Breast epithelium (tissue), 4 donors: ENCODE measurements at regions not wholly inside any gene's neighbourhood (a gene's known extent, or its start where the extent isn't known, plus 50 kb on each side); places are given as distances from the start of the nearest gene placed in this dataset.

ENCODE experiments used
- DNase-seq, 2 donors: peaks; one replicate each; pipeline ENCODE4 v3.0.0-alpha.2; 2019; ENCODE audit warnings: low spot score in 2 of 2
- H3K27ac ChIP-seq, 2 donors: fragments of 200-600 bp; sonication (generic) in 1 of 2; one replicate each; pipeline ENCODE4 v1.5.1; 2016 to 2019; ENCODE audit warnings: mild to moderate bottlenecking in 1 of 2
- H3K27me3 ChIP-seq, 2 donors: fragments of 200-600 bp; sonication (generic) in 1 of 2; one replicate each; pipeline versions ENCODE4 v1.5.1 to v1.6.0; 2017 to 2019; ENCODE audit warnings: control low read depth in 1 of 2, mild to moderate bottlenecking in 1 of 2
- H3K36me3 ChIP-seq: fragments of 200-600 bp; one replicate; pipeline ENCODE4 v1.5.1; 2019
- H3K4me1 ChIP-seq, 2 donors: fragments of 200-600 bp; sonication (generic); one replicate each; pipeline ENCODE4 v1.5.1; 2016 to 2019; ENCODE audit warnings: control low read depth in 1 of 2
- H3K4me3 ChIP-seq, 3 donors: fragments of 200-600 bp; sonication (generic); 1 replicate in 2 of 3; 2 replicates in 1 of 3; pipeline ENCODE4 v1.5.1; 2016 to 2019; ENCODE audit warnings: mild to moderate bottlenecking in 3 of 3, moderate library complexity in 2 of 3
- H3K9me3 ChIP-seq, 2 donors: fragments of 200-600 bp; sonication (generic) in 1 of 2; one replicate each; pipeline ENCODE4 v1.5.1; 2016 to 2019; ENCODE audit warnings: control low read depth in 1 of 2
- CTCF ChIP-seq, 3 donors: fragments of 450-650 bp; IDR thresholded peaks; one replicate each; pipeline ENCODE4 v1.5.1; 2016 to 2017; ENCODE audit warnings: antibody characterized with exemption in 3 of 3, mild to moderate bottlenecking in 3 of 3, moderate library complexity in 3 of 3
- POLR2A ChIP-seq: fragments of 450-650 bp; IDR thresholded peaks from one replicate; pipeline ENCODE4 v1.6.1; 2016; ENCODE audit warnings: antibody characterized with exemption, mild to moderate bottlenecking, moderate library complexity
- POLR2AphosphoS5 ChIP-seq, 3 donors: sonication (generic); formaldehyde crosslinking; IDR thresholded peaks; one replicate each; pipeline ENCODE4 v1.6.1; 2017; ENCODE audit warnings: antibody characterized with exemption in 3 of 3
- intact Hi-C: fragments of 100-400 bp; cut with DNase I; formaldehyde crosslinking; loops from one replicate; pipeline ENCODE4 v1.15.1; 2023; ENCODE audit warnings: low total_unique reads

DNA sequence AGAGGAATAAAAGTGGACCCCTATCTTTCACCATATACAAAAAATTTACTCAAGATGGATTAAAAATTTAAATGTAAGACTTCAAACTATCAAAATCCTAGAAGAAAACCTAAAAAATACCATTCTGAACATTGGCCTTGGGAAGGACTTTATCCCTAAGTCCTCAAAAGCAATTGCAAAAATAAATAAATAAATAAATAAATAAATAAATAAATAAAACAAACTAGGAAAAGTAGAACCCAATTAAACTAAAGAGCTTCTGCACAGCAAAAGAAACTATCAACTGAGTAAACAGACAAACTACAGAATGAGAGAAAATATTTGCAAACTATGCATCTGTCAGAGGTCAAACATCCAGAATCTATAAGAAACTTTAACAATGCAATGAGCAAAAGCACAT is 874.9 kb upstream of the PCDH20 start:
- intact Hi-C loops = no loop called here

DNA sequence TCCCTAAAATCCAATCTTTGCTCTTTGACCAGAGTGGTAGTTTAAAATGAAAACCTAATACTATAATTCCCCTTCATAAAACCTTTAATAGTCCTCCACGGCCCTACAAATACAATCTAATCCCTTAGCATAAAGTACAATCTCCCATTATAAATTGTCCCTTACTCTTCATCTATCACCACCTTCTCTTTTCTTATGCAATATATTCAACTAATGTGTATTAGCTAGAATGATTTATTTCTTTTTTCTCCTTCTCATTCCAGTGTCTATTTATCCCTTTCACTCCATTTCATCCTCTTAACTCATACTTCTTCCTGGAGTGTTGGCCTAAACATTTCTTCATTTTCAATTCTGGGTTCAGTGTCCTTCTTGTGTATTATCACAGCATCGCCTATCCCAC is 872.1 kb upstream of the PCDH20 start:
- Histone ChIP-seq H3K4me3 (no peak overlapping the region), H3K9me3 (no peaks in the 10 kb centered on the region), H3K4me1 (no peaks in the 10 kb centered on the region), H3K27ac (no peak overlapping the region), H3K36me3 (no peaks in the 10 kb centered on the region), H3K27me3 (no peaks in the 10 kb centered on the region)
- no peak for TF ChIP-seq POLR2AphosphoS5 (IDR thresholded peaks at IDR 0.05)
- no peak for TF ChIP-seq POLR2A
- TF ChIP-seq CTCF (IDR thresholded peaks at IDR 0.05) = no peak
- intact Hi-C loops = no loop called here
- DNase-seq = no peak

More for the DNA sequence above, 874.9 kb upstream of the PCDH20 start:
- Histone ChIP-seq H3K4me3 (no peak overlapping the region), H3K36me3 (no peaks in the 10 kb centered on the region), H3K9me3 (no peaks in the 10 kb centered on the region), H3K27ac (no peak overlapping the region), H3K4me1 (no peaks in the 10 kb centered on the region), H3K27me3 (no peaks in the 10 kb centered on the region)
- no peak for DNase-seq
- no peak for TF ChIP-seq POLR2A
- no peak for TF ChIP-seq POLR2AphosphoS5 (IDR thresholded peaks at IDR 0.05)
- TF ChIP-seq CTCF (IDR thresholded peaks at IDR 0.05) = no peak

GRCh38 chr13:62280590-62280989 is 864.9 kb upstream of the PCDH20 start:
- no peaks in the 10 kb centered on the region for H3K36me3 ChIP-seq
- no peaks in the 10 kb centered on the region for H3K4me1 ChIP-seq
- no peaks in the 10 kb centered on the region for H3K27me3 ChIP-seq
- intact Hi-C loops = no loop called here
- no peak for DNase-seq
- no peaks in the 10 kb centered on the region for H3K9me3 ChIP-seq
- TF ChIP-seq CTCF (IDR thresholded peaks at IDR 0.05) (no peak), POLR2A (no peak), POLR2AphosphoS5 (IDR thresholded peaks at IDR 0.05) (no peak)
- H3K27ac ChIP-seq = no peak overlapping the region
- no peak overlapping the region for H3K4me3 ChIP-seq

DNA sequence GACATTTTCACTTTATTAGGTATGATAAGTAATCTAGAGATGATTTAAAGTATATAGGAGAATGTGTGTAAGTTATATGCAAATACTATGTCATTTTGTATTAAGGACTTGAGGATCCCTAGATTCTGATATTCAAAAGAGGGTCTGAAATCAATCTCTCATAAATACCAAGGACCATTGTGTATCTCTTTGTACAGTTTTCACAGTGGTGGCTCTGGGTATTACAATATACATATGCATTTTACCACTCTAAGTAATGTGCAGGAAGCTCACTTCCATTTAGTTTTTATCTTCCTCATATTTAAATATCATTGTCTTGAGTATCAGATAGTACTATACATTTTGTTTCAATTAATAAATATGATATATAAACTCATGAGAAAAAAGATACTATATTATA is 862.6 kb upstream of the PCDH20 start:
- no peaks in the 10 kb centered on the region for H3K9me3 ChIP-seq
- no peak overlapping the region for H3K27ac ChIP-seq
- no peak for TF ChIP-seq CTCF (IDR thresholded peaks at IDR 0.05)
- no peak for TF ChIP-seq POLR2AphosphoS5 (IDR thresholded peaks at IDR 0.05)
- TF ChIP-seq POLR2A = no peak
- H3K4me3 ChIP-seq = no peak overlapping the region
- H3K36me3 ChIP-seq = no peaks in the 10 kb centered on the region
- intact Hi-C loops = no loop called here
- no peaks in the 10 kb centered on the region for H3K27me3 ChIP-seq
- DNase-seq = no peak
- no peaks in the 10 kb centered on the region for H3K4me1 ChIP-seq

- peaks cover 5% of the 10 kb centered on the region for H3K36me3 ChIP-seq
- intact Hi-C loops = no loop called here
Observed at GRCh38 chr13:62251734-62252133, 836.1 kb upstream of the PCDH20 start.

More at GRCh38 chr13:62251734-62252133, 836.1 kb upstream of the PCDH20 start:
- no peak overlapping the region for H3K4me3 ChIP-seq
- H3K27ac ChIP-seq = no peak overlapping the region
- no peaks in the 10 kb centered on the region for H3K27me3 ChIP-seq
- H3K4me1 ChIP-seq = no peaks in the 10 kb centered on the region
- no peaks in the 10 kb centered on the region for H3K9me3 ChIP-seq
- TF ChIP-seq POLR2AphosphoS5 (IDR thresholded peaks at IDR 0.05) (no peak), CTCF (IDR thresholded peaks at IDR 0.05) (no peak), POLR2A (no peak)
- no peak for DNase-seq
